ENCODE measurements at regions not wholly inside any gene's neighbourhood (a gene's known extent, or its start where the extent isn't known, plus 50 kb on each side); places are given as distances from the start of the nearest gene placed in this dataset.

GRCh38 chr3:10678796-10679376 is 137.1 kb upstream of the SLC6A11 start:
- no peak for DNase-seq (ENCODE audit: low read depth in 2 of 2)
- TF ChIP-seq CTCF (IDR thresholded peaks at IDR 0.05; ENCODE audit: low read depth, low read length): no peak
- no peak overlapping the region for H3K4me3 ChIP-seq (replicated peaks in 1 of 2; ENCODE audit: low read depth in 2 of 2, low read length in 2 of 2)

GRCh38 chr3:10680796-10681195 is 135.2 kb upstream of the SLC6A11 start:
- no peak for DNase-seq (ENCODE audit: low read depth in 2 of 2)
- no peak overlapping the region for H3K4me3 ChIP-seq (replicated peaks in 1 of 2; ENCODE audit: low read depth in 2 of 2, low read length in 2 of 2)
- TF ChIP-seq CTCF (IDR thresholded peaks at IDR 0.05; ENCODE audit: low read depth, low read length): no peak

- no peak overlapping the region for H3K4me3 ChIP-seq (replicated peaks in 1 of 2; ENCODE audit: low read depth in 2 of 2, low read length in 2 of 2)
- DNase-seq (ENCODE audit: low read depth in 2 of 2): no peak
- no peak for TF ChIP-seq CTCF (IDR thresholded peaks at IDR 0.05; ENCODE audit: low read depth, low read length)
These were observed 133.3 kb upstream of the SLC6A11 start for GRCh38 chr3:10682692-10683091.

- TF ChIP-seq CTCF (IDR thresholded peaks at IDR 0.05; ENCODE audit: low read depth, low read length): no peak
- DNase-seq (ENCODE audit: low read depth in 2 of 2): no peak
- H3K4me3 ChIP-seq (replicated peaks in 1 of 2; ENCODE audit: low read depth in 2 of 2, low read length in 2 of 2): no peak overlapping the region
These were observed 132.9 kb upstream of the SLC6A11 start for GRCh38 chr3:10683106-10683505.

- no peak for TF ChIP-seq CTCF (IDR thresholded peaks at IDR 0.05; ENCODE audit: low read depth, low read length)
- DNase-seq (ENCODE audit: low read depth in 2 of 2): no peak
- no peak overlapping the region for H3K4me3 ChIP-seq (replicated peaks in 1 of 2; ENCODE audit: low read depth in 2 of 2, low read length in 2 of 2)
These were observed 127.9 kb upstream of the SLC6A11 start for GRCh38 chr3:10688126-10688525.

- DNase-seq (ENCODE audit: low read depth in 2 of 2): no peak
- no peak overlapping the region for H3K4me3 ChIP-seq (replicated peaks in 1 of 2; ENCODE audit: low read depth in 2 of 2, low read length in 2 of 2)
- TF ChIP-seq CTCF (IDR thresholded peaks at IDR 0.05; ENCODE audit: low read depth, low read length): no peak
These were observed 127.4 kb upstream of the SLC6A11 start for GRCh38 chr3:10688548-10689172.

Measured in cardiac fibroblast (primary cell).